ENCODE measurements at regions not wholly inside any gene's neighbourhood (a gene's known extent, or its start where the extent isn't known, plus 50 kb on each side); places are given as distances from the start of the nearest gene placed in this dataset.

DNA sequence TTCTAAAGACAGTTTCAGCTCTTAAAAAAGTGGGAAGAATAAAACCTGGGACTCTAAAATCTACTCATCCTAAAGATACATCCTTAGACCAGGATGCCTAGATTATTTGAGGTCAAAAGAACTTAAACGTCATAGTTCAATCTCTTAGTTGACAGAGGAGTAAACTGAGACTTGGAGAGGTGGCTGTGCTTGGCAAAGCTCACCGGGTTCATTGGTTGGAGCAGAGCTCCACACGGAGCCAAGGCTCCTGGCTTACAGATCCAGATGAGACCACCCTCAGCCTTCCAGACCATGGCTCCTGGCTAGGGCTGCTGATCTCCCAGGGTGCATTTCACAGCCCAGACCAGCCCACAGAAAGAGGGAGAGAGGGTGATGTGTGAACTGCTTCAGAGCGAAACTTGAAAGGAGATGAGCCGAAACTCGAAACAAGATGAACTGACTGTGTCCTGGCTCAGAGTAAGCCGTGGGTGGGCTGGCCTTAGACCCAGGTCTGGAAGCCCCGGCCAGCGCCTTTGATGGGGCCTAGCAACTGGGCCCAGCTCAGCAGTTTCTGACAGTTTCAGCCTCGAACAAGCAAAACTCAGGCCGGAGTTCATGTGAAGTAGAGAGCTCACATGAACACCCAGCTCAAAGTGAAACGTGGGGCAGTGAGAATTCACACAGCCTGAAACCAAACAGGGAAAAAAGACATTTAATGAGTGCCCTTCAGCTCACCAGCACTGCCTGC lies 1044.8 kb downstream of the BCL11B start:
- Mint-ChIP-seq H3K4me3 (ENCODE audit: unreplicated experiment) (no peak overlapping the region), H3K27ac (ENCODE audit: unreplicated experiment) (no peak overlapping the region), H3K27me3 (ENCODE audit: unreplicated experiment) (peaks cover 4% of the 10 kb centered on the region), H3K4me1 (ENCODE audit: low read depth, unreplicated experiment) (no peaks in the 10 kb centered on the region), H3K9me3 (ENCODE audit: unreplicated experiment) (no peaks in the 10 kb centered on the region), H3K36me3 (ENCODE audit: unreplicated experiment) (no peaks in the 10 kb centered on the region)
- DNase-seq: no peak
- TF ChIP-seq, protein P1, sequence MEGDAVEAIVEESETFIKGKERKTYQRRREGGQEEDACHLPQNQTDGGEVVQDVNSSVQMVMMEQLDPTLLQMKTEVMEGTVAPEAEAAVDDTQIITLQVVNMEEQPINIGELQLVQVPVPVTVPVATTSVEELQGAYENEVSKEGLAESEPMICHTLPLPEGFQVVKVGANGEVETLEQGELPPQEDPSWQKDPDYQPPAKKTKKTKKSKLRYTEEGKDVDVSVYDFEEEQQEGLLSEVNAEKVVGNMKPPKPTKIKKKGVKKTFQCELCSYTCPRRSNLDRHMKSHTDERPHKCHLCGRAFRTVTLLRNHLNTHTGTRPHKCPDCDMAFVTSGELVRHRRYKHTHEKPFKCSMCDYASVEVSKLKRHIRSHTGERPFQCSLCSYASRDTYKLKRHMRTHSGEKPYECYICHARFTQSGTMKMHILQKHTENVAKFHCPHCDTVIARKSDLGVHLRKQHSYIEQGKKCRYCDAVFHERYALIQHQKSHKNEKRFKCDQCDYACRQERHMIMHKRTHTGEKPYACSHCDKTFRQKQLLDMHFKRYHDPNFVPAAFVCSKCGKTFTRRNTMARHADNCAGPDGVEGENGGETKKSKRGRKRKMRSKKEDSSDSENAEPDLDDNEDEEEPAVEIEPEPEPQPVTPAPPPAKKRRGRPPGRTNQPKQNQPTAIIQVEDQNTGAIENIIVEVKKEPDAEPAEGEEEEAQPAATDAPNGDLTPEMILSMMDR (IDR thresholded peaks at IDR 0.05; ENCODE audit: partially characterized antibody, unreplicated experiment): no peak

DNA sequence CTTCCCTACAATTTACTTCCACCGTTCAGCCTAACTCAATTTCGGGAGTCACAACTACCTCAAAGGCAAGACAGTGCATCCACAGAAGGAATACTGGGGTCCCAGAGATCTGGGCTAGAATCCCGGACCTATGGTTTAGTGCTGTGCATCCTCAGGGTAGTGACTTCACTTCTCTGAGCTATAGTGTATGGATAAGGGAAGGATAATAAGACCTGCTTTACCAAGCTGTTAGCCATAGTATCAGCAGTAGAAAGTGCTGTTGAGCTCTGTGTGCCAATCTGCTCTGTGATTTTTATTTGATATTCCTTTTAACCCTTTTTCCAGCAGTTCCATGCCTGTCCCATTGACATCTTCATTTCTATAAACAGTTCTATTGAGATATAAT lies 1044.3 kb downstream of the BCL11B start:
- TF ChIP-seq, protein P1 (IDR thresholded peaks at IDR 0.05; ENCODE audit: partially characterized antibody, unreplicated experiment): no peak
- H3K27ac Mint-ChIP-seq (ENCODE audit: unreplicated experiment): no peak overlapping the region
- H3K4me3 Mint-ChIP-seq (ENCODE audit: unreplicated experiment): no peak overlapping the region
- no peaks in the 10 kb centered on the region for H3K4me1 Mint-ChIP-seq (ENCODE audit: low read depth, unreplicated experiment)
- H3K36me3 Mint-ChIP-seq (ENCODE audit: unreplicated experiment): no peaks in the 10 kb centered on the region
- H3K9me3 Mint-ChIP-seq (ENCODE audit: unreplicated experiment): no peaks in the 10 kb centered on the region
- DNase-seq: no peak
- peaks cover 4% of the 10 kb centered on the region for H3K27me3 Mint-ChIP-seq (ENCODE audit: unreplicated experiment)

DNA sequence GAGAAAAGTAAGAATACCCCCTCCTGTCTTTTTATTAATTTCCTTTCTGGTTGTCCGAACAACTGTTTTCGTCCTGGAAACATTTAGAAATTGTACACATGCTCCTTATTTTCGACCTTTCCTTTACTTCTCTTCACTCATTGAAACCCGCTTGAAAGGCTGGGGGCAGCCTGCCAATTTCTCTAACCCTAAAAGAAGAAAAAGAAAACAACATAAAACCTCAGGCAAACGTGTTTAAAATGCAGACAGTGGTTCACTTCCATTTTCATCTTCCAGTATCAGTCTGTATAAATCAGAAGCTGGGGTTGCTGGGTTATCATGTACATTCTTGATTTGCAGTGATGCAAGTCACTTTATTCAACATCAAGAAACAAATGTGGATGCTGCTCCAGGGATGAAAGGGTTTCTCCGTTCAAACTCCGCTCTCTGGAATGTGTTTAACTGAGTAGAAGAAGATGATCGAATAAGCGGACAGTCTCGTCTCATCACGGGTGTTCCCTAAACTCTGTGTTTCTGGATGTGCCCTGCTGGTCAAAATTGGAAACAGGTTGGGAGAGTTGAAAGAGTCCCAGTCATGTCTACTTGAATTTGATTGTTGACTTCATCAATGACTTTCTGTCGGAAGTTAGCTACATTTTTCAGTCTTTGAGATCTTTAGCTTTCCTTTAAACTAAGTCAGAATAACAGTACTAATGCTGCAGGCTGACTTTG lies 1042.2 kb downstream of the BCL11B start:
- no peaks in the 10 kb centered on the region for H3K36me3 Mint-ChIP-seq (ENCODE audit: unreplicated experiment)
- H3K27ac Mint-ChIP-seq (ENCODE audit: unreplicated experiment): no peak overlapping the region
- no peak overlapping the region for H3K4me3 Mint-ChIP-seq (ENCODE audit: unreplicated experiment)
- no peaks in the 10 kb centered on the region for H3K9me3 Mint-ChIP-seq (ENCODE audit: unreplicated experiment)
- H3K4me1 Mint-ChIP-seq (ENCODE audit: low read depth, unreplicated experiment): no peaks in the 10 kb centered on the region
- DNase-seq: no peak
- TF ChIP-seq, protein P1 (IDR thresholded peaks at IDR 0.05; ENCODE audit: partially characterized antibody, unreplicated experiment): no peak
- H3K27me3 Mint-ChIP-seq (ENCODE audit: unreplicated experiment): peaks cover 4% of the 10 kb centered on the region

DNA sequence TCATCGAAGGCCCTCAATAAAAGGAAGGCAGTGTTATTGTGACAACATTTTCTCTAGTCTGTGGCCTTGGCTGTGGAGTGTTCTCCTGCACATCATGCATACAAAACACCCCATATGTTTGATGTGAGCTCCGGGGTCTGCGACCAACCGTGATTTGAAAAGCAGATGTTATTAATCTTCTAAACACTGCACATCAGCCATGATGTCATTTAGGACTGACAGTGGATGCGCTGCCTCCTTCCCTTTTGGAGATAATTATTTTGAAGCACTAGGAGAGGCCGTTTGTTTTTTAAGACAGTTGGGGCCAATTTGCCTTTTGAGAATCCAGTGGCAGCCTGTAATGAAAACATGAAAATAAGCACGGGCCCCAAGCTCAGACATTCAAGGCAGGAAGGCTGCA lies 1041.6 kb downstream of the BCL11B start:
- Mint-ChIP-seq H3K4me3 (ENCODE audit: unreplicated experiment) (no peak overlapping the region), H3K36me3 (ENCODE audit: unreplicated experiment) (no peaks in the 10 kb centered on the region), H3K27ac (ENCODE audit: unreplicated experiment) (no peak overlapping the region), H3K4me1 (ENCODE audit: low read depth, unreplicated experiment) (no peaks in the 10 kb centered on the region), H3K27me3 (ENCODE audit: unreplicated experiment) (peaks cover 4% of the 10 kb centered on the region), H3K9me3 (ENCODE audit: unreplicated experiment) (no peaks in the 10 kb centered on the region)
- TF ChIP-seq, protein P1 (IDR thresholded peaks at IDR 0.05; ENCODE audit: partially characterized antibody, unreplicated experiment): no peak
- DNase-seq: no peak

DNA sequence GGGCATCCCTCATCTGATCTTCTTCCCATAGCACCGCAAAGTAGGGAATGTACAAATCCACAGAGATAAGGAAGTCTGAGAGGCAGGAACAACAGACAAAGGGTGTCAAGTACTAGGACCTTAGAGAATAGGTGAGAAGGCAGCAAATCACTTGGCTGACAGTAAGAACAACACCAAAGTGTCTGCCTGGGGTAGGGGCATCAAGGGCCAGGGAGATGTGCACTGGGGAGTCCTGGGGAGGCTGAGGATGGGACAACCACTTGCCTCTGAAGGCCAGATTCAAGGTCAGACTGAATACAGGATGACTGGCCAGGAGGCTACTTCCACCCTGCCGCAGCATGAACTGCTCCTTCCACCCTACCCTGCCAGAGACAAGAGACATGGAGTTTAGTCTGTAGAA lies 1040.8 kb downstream of the BCL11B start:
- H3K4me1 Mint-ChIP-seq (ENCODE audit: low read depth, unreplicated experiment): no peaks in the 10 kb centered on the region
- H3K27ac Mint-ChIP-seq (ENCODE audit: unreplicated experiment): no peak overlapping the region
- no peaks in the 10 kb centered on the region for H3K9me3 Mint-ChIP-seq (ENCODE audit: unreplicated experiment)
- TF ChIP-seq, protein P1 (IDR thresholded peaks at IDR 0.05; ENCODE audit: partially characterized antibody, unreplicated experiment): no peak
- no peak for DNase-seq
- H3K27me3 Mint-ChIP-seq (ENCODE audit: unreplicated experiment): peaks cover 2% of the 10 kb centered on the region
- no peak overlapping the region for H3K4me3 Mint-ChIP-seq (ENCODE audit: unreplicated experiment)
- H3K36me3 Mint-ChIP-seq (ENCODE audit: unreplicated experiment): peaks cover 4% of the 10 kb centered on the region
